ENCODE measurements at regions not wholly inside any gene's neighbourhood (a gene's known extent, or its start where the extent isn't known, plus 50 kb on each side); places are given as distances from the start of the nearest gene placed in this dataset.

DNA sequence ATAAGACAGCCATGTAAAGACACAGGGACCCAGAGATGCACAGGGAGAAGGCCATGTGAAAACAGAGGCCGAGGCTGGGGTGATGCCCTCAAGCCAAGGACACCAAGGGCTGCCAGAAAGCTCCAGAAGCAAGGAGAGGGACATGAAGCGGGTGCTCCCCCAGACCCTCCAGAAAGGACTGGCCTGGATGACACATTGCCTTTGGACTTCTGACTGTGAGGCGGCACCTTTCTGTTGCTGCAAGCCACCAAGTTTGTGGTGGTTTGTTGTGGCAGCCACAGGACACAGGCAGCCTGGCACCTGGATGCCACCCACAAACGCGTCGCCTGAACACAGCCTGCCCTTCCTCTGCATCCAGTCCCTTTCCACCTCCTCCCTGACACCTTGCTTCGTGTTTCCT, 67.1 kb downstream of the RHOB start:
- Histone ChIP-seq H3K36me3 (ENCODE audit: control insufficient read depth, insufficient read depth, low read length, severe bottlenecking) (no peaks in the 10 kb centered on the region), H3K4me3 (ENCODE audit: low read length) (no peak overlapping the region), H3K27me3 (replicated peaks; ENCODE audit: control insufficient read depth, insufficient read depth, low read length) (no peaks in the 10 kb centered on the region), H3K4me1 (ENCODE audit: control insufficient read depth, insufficient read depth, low read length) (peaks cover 20% of the 10 kb centered on the region), H3K9ac (ENCODE audit: low read length) (no peak overlapping the region), H3K9me3 (ENCODE audit: control insufficient read depth, low read length) (no peaks in the 10 kb centered on the region)
- no peak for DNase-seq (ENCODE audit: low read depth)

DNA sequence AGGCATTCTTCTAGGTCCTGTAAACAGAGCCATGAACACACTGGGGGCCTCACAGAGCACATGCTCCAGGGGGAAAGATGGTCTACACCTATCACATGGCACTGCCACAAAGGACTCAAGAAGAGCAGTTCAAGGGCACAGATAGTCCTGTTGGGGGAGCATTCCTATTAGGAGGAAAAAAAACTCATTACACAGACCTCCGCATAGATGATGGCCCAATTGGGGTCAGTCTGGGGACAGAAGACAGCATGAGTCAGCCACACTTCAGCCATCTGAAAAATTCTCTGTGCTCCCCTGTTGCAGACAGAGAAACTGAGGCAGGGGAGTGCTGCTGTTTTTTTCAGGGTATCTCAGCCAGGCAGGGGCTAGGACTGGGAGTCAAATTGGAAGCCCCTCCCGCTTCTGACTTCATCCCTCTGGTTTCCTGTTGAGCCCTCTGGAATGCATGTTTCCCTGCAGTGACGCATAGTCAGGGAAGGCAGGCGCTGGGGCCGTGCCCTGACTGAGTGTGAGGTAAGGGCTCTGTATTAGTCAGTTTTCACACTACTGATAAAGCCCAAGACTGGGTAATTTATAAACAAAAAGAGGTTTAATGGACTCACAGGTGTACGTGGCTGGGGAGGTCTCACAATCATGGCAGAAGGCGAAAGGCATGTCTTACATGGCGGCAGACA, 67.9 kb downstream of the RHOB start:
- H3K4me3 ChIP-seq (ENCODE audit: low read length): no peak overlapping the region
- H3K36me3 ChIP-seq (ENCODE audit: control insufficient read depth, insufficient read depth, low read length, severe bottlenecking): no peaks in the 10 kb centered on the region
- peaks cover 20% of the 10 kb centered on the region for H3K4me1 ChIP-seq (ENCODE audit: control insufficient read depth, insufficient read depth, low read length)
- no peaks in the 10 kb centered on the region for H3K27me3 ChIP-seq (replicated peaks; ENCODE audit: control insufficient read depth, insufficient read depth, low read length)
- peak overlapping the region; percentile 11 for H3K9ac ChIP-seq (ENCODE audit: low read length)
- no peaks in the 10 kb centered on the region for H3K9me3 ChIP-seq (ENCODE audit: control insufficient read depth, low read length)
- peak; percentile 93 for DNase-seq (ENCODE audit: low read depth)

DNA sequence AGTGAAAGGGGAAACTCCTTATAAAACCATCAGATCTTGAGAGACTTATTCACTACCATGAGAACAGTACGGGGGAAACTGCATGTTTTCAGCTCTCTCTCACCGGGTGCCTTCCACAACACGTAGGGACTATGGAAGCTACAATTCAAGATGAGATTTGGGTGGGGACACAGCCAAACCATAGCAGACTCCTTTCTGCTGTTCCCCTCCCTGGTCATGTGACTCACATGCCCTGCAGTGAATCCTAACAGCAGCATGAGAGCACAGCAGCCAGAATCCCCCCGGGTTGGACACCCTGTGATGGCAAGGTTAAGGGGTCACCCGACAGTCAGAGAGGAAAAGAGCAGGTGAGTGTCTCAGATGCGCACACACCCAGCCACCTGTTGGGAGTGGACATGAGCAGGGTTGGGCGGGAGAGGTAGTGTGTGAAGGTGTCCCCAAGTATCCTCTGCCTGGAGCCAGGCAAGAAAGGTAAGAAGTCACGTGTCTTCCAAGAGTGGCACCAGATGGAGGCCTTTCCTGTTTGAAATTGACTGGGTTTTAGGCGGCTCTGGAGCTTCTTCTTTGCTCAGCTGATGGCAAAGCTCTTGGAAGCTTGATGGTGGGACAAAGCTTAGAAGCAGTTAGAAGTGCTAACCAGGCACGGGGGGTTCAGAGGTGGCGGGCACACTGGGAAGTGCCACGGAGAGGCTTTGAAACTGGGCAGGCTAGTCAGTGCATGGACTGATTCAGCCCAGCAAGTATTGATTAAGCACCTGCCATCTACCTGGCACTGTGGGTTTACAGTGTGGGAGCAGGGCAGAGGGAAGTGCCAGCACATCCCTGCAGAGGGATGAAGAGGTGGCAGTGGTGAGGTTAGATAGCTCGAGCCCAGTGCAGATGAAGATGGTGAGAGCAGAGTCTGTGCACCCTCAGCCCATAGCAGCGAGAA, 68.7 kb downstream of the RHOB start:
- H3K4me1 ChIP-seq (ENCODE audit: control insufficient read depth, insufficient read depth, low read length): peaks cover 20% of the 10 kb centered on the region
- H3K9ac ChIP-seq (ENCODE audit: low read length): no peak overlapping the region
- no peak overlapping the region for H3K4me3 ChIP-seq (ENCODE audit: low read length)
- no peak for DNase-seq (ENCODE audit: low read depth)
- H3K36me3 ChIP-seq (ENCODE audit: control insufficient read depth, insufficient read depth, low read length, severe bottlenecking): no peaks in the 10 kb centered on the region
- H3K27me3 ChIP-seq (replicated peaks; ENCODE audit: control insufficient read depth, insufficient read depth, low read length): no peaks in the 10 kb centered on the region
- no peaks in the 10 kb centered on the region for H3K9me3 ChIP-seq (ENCODE audit: control insufficient read depth, low read length)

DNA sequence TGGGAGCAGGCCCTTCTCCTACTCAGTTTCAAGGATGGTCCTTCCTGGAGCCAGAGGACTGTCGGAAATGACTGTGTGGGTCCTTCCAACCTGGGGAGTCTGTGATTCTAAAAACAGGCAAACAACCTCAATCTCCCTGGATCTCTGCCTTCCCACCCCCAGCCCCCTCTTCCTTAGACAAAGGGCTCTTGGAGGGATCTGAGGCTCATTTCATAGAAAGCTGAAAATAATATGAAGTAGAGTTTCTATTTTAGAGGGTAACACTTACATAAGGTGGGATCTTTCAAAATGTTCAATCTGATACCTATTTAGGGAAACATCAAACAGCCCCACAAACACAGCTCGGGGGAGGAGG, 69.4 kb downstream of the RHOB start:
- Histone ChIP-seq H3K4me1 (ENCODE audit: control insufficient read depth, insufficient read depth, low read length) (peaks cover 20% of the 10 kb centered on the region), H3K36me3 (ENCODE audit: control insufficient read depth, insufficient read depth, low read length, severe bottlenecking) (no peaks in the 10 kb centered on the region), H3K4me3 (ENCODE audit: low read length) (no peak overlapping the region), H3K27me3 (replicated peaks; ENCODE audit: control insufficient read depth, insufficient read depth, low read length) (no peaks in the 10 kb centered on the region), H3K9ac (ENCODE audit: low read length) (no peak overlapping the region), H3K9me3 (ENCODE audit: control insufficient read depth, low read length) (no peaks in the 10 kb centered on the region)
- DNase-seq (ENCODE audit: low read depth): no peak

DNA sequence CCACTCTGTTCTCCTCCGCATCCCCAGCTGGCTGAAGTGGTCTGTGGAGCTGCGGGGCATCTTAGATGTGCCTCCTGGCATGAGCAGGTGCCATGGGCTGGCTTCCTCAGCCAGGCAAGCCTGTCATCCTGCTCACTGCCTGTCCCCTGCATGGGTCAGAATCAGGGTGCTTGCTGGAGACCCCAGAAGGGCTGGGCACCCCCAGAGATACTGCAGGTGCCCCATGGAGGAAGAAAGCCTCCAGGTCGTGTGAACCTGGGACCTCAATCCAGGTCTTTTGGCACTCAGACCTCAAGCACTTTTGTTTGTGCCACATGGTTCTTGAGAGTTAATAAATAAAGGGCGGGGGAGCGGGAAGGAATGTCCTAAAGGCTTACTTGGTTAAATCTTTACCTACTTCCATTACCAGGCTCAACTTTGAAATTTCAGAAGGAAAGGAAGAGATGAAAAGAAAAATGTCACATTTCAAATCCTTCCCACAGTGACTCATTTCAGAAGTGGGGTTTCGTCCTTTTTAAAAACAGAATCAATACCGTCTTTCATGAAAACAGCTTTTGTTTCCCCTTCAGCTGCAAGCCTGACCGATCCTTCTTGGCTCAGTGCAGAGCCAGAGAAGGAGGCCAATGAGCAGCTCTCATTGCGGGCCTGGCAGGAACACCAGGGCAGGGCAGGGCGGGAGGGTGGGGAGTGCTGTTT, 69.9 kb downstream of the RHOB start:
- no peaks in the 10 kb centered on the region for H3K27me3 ChIP-seq (replicated peaks; ENCODE audit: control insufficient read depth, insufficient read depth, low read length)
- peak overlapping the region; percentile 45 for H3K9ac ChIP-seq (ENCODE audit: low read length)
- DNase-seq (ENCODE audit: low read depth): no peak
- no peaks in the 10 kb centered on the region for H3K36me3 ChIP-seq (ENCODE audit: control insufficient read depth, insufficient read depth, low read length, severe bottlenecking)
- no peaks in the 10 kb centered on the region for H3K9me3 ChIP-seq (ENCODE audit: control insufficient read depth, low read length)
- H3K4me1 ChIP-seq (ENCODE audit: control insufficient read depth, insufficient read depth, low read length): peaks cover 20% of the 10 kb centered on the region
- no peak overlapping the region for H3K4me3 ChIP-seq (ENCODE audit: low read length)

DNA sequence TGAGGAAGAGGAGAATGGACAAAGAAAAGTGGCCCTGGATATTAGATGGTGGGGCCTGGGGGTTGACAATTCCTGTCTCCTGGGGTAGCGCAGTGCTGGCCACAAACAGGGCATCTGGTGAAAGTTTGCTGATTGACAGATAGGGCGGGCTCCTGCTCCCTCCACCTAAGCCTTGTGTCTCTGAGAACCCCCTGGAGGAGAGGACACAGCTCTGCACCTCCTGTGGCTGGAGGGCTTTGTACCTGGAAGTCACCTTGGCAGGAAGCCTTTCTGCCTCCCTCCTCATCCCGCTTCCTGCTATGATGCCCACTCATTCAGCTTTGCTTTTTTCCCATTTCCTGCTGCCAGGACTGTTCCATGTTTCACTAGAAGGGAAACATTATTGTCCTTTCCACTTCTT, 72.4 kb downstream of the RHOB start:
- no peaks in the 10 kb centered on the region for H3K36me3 ChIP-seq (ENCODE audit: control insufficient read depth, insufficient read depth, low read length, severe bottlenecking)
- no peak overlapping the region for H3K9ac ChIP-seq (ENCODE audit: low read length)
- no peaks in the 10 kb centered on the region for H3K27me3 ChIP-seq (replicated peaks; ENCODE audit: control insufficient read depth, insufficient read depth, low read length)
- peaks cover 18% of the 10 kb centered on the region for H3K4me1 ChIP-seq (ENCODE audit: control insufficient read depth, insufficient read depth, low read length)
- H3K9me3 ChIP-seq (ENCODE audit: control insufficient read depth, low read length): no peaks in the 10 kb centered on the region
- H3K4me3 ChIP-seq (ENCODE audit: low read length): no peak overlapping the region
- no peak for DNase-seq (ENCODE audit: low read depth)

DNA sequence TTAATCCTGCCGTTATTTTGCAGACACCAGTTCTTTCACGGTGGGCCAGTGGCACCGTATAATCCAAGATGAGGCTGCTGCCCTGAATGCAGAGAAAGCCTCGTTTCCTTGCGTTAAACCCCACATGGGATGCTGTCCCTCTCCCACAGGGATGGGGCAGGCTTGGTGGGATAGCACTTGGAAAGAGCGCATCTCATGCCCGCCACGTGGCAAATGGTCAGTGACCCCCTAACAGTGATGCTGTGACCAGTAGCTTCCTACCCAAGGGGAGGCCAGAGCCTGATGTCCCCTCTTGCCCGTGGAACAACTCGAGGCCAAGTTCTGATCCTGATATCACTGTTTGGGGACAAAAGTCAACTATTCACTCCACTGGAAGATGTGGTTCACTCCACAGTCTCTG, 73.3 kb downstream of the RHOB start:
- no peak overlapping the region for H3K4me3 ChIP-seq (ENCODE audit: low read length)
- no peak for DNase-seq (ENCODE audit: low read depth)
- H3K27me3 ChIP-seq (replicated peaks; ENCODE audit: control insufficient read depth, insufficient read depth, low read length): no peaks in the 10 kb centered on the region
- H3K9me3 ChIP-seq (ENCODE audit: control insufficient read depth, low read length): no peaks in the 10 kb centered on the region
- H3K9ac ChIP-seq (ENCODE audit: low read length): no peak overlapping the region
- H3K4me1 ChIP-seq (ENCODE audit: control insufficient read depth, insufficient read depth, low read length): peaks cover 18% of the 10 kb centered on the region
- no peaks in the 10 kb centered on the region for H3K36me3 ChIP-seq (ENCODE audit: control insufficient read depth, insufficient read depth, low read length, severe bottlenecking)

DNA sequence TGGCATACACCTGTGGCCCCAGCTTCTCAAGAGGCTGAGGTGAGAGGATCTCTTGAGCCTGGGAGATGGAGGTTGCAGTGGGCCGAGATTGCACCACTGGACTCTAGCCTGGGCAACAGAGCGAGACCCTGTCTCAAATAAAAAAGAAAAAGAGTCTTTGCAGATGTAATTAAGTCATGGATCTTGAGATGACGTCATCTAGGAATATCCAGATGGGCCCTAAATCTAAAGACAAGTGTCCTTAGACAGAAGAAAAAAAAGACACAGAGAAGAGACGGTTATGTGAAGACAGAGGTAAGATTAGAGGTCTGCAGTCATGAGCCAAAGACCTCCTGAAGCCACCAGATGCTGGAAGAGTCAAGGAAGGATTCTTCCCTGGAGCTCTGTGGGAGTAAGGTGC, 74.3 kb downstream of the RHOB start:
- peaks cover 24% of the 10 kb centered on the region for H3K4me1 ChIP-seq (ENCODE audit: control insufficient read depth, insufficient read depth, low read length)
- no peak overlapping the region for H3K9ac ChIP-seq (ENCODE audit: low read length)
- no peaks in the 10 kb centered on the region for H3K36me3 ChIP-seq (ENCODE audit: control insufficient read depth, insufficient read depth, low read length, severe bottlenecking)
- no peaks in the 10 kb centered on the region for H3K27me3 ChIP-seq (replicated peaks; ENCODE audit: control insufficient read depth, insufficient read depth, low read length)
- no peak overlapping the region for H3K4me3 ChIP-seq (ENCODE audit: low read length)
- DNase-seq (ENCODE audit: low read depth): no peak
- no peaks in the 10 kb centered on the region for H3K9me3 ChIP-seq (ENCODE audit: control insufficient read depth, low read length)

DNA sequence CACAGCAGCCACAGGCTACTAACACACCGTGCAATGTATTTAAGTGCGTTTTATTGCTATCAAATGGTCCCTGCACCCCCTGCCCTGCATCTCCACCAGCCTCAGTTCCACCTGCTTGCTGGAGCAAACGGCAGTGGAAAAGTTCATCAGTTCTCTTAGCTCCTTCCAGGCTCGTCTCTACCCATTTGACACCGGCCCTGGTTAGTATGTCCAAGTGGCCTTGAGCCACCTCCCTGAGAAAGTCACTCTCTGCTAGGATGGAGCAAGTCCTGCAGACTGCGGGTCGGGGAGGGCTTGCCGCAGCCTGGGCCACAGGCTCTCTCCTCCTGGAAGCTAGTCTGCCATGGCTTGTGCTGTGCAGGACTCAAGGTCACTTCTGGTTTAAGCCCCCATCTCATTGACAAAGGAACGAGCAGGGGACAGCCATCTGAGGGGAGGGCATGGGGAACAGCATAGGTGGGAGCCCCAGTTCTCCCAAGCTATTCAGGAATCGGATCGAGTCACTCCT, 74.9 kb downstream of the RHOB start:
- DNase-seq (ENCODE audit: low read depth): no peak
- H3K27me3 ChIP-seq (replicated peaks; ENCODE audit: control insufficient read depth, insufficient read depth, low read length): no peaks in the 10 kb centered on the region
- no peaks in the 10 kb centered on the region for H3K9me3 ChIP-seq (ENCODE audit: control insufficient read depth, low read length)
- no peak overlapping the region for H3K9ac ChIP-seq (ENCODE audit: low read length)
- H3K4me1 ChIP-seq (ENCODE audit: control insufficient read depth, insufficient read depth, low read length): peaks cover 27% of the 10 kb centered on the region
- H3K4me3 ChIP-seq (ENCODE audit: low read length): no peak overlapping the region
- H3K36me3 ChIP-seq (ENCODE audit: control insufficient read depth, insufficient read depth, low read length, severe bottlenecking): no peaks in the 10 kb centered on the region

DNA sequence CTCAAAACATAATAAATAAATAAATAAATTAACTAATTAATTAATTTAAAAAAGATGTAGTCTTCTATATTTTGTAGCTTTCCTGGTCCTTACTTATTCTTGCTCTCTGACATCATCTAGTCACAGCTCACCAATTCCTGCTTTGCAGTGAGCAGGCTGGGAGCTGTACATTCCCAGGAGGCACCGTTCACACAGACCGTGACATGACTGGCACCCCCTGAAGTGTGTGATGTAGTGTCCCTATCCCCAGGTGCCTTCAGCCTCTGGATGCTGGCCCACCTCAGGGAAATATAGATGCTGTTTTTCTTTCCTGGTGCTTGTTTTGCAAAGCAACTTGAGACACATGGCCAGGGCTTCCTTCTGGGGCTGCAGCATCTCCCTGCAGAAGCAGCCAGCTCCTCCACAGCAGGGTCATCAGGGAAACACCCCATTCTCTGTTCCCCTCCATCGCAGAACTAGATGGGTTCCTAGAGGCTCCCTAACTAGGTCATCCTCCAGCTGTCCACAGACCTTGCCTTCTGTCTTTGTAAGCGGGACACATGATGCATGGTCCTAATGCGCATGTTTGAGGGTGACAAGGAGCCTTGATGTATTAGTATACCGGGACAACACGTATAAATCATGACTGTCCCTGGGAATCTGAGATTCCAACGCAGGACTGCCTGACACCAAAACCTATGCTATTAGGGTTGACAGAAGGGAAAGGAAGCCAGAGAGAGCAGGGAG, 76.4 kb downstream of the RHOB start:
- Histone ChIP-seq H3K27me3 (replicated peaks; ENCODE audit: control insufficient read depth, insufficient read depth, low read length) (no peaks in the 10 kb centered on the region), H3K9me3 (ENCODE audit: control insufficient read depth, low read length) (no peaks in the 10 kb centered on the region), H3K36me3 (ENCODE audit: control insufficient read depth, insufficient read depth, low read length, severe bottlenecking) (no peaks in the 10 kb centered on the region), H3K4me3 (ENCODE audit: low read length) (no peak overlapping the region), H3K9ac (ENCODE audit: low read length) (no peak overlapping the region), H3K4me1 (ENCODE audit: control insufficient read depth, insufficient read depth, low read length) (peaks cover 33% of the 10 kb centered on the region)
- DNase-seq (ENCODE audit: low read depth): no peak

DNA sequence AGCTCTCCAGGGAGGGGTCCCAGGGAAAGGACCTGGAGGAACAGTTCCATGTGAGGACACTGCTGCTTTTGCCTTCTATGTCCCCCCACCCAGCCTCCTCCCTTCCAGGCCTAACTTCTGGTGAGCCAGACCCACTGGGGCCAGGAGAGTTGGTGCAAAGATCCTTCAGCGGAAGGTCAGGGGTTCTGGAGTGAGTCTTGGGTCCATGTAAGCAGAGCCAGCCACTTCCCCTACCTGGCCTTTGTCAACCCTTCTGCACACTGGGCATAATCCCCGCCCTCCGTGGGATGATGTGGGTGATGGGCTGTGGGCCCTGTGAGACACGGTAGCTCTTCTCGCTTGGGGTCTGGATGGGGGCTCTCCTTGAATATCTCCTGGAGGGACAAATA, 76.9 kb downstream of the RHOB start:
- Histone ChIP-seq H3K4me3 (ENCODE audit: low read length) (no peak overlapping the region), H3K4me1 (ENCODE audit: control insufficient read depth, insufficient read depth, low read length) (peaks cover 33% of the 10 kb centered on the region), H3K36me3 (ENCODE audit: control insufficient read depth, insufficient read depth, low read length, severe bottlenecking) (no peaks in the 10 kb centered on the region), H3K9me3 (ENCODE audit: control insufficient read depth, low read length) (no peaks in the 10 kb centered on the region), H3K9ac (ENCODE audit: low read length) (no peak overlapping the region), H3K27me3 (replicated peaks; ENCODE audit: control insufficient read depth, insufficient read depth, low read length) (no peaks in the 10 kb centered on the region)
- no peak for DNase-seq (ENCODE audit: low read depth)

All from adipocyte (in vitro differentiated cells).